ENCODE measurements at regions not wholly inside any gene's neighbourhood (a gene's known extent, or its start where the extent isn't known, plus 50 kb on each side); places are given as distances from the start of the nearest gene placed in this dataset.

DNA sequence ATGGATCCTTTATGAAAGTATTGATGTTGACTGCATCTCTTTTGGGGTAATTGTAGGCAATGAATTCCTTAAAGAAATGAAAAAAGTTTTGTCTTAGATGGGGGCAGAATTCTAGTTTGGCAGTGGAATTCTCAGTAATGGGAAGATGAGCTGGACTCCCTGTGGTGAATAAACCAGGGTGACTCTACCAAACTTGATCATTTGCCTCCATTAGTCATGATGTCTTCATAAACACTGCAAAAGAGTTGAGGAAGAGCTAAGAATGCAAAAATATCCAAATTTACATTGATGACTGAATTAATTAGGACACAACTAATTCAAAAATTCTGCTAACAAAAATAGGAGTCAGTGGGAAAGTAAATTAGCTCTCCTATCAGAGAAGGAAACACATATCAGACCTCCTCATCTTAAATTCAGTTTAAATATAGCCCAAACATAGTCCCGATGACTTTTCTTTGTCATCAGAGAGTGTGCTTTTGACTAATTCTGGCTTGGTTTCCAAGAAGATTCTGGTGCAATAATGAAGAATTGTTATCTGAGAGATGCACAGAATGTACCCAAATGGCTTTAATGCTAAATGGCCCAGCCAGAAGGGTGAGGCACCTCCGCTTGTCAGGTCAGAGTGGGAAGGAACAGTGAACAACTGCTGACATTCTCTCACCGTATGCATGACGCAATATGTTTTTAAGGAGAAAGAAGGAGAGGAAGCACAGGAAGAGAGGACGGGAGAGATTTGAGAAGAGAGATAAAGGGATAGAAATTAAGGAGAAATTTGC, 525.1 kb downstream of the LMO4 start:
- DNase-seq: no peak
- Mint-ChIP-seq H3K4me1 (ENCODE audit: low read depth) (no peaks in the 10 kb centered on the region), H3K27ac (no peak overlapping the region), H3K4me3 (no peak overlapping the region), H3K27me3 (peaks cover 6% of the 10 kb centered on the region), H3K9me3 (no peaks in the 10 kb centered on the region), H3K36me3 (no peaks in the 10 kb centered on the region)
- intact Hi-C loops (cut with micrococcal nuclease): no loop called here
- ChIA-PET POLR2A (no interaction called here), CTCF (interaction anchor here (1.0 kb wide), 1 partner anchor 10 kb away, joined by 3 read pairs; no protein-coding TSS in a partner anchor)

- intact Hi-C loops (cut with micrococcal nuclease): no loop called here
- CTCF ChIA-PET: no interaction called here
Measured at GRCh38 chr1:87863317-87863716, 534.6 kb downstream of the LMO4 start.

DNA sequence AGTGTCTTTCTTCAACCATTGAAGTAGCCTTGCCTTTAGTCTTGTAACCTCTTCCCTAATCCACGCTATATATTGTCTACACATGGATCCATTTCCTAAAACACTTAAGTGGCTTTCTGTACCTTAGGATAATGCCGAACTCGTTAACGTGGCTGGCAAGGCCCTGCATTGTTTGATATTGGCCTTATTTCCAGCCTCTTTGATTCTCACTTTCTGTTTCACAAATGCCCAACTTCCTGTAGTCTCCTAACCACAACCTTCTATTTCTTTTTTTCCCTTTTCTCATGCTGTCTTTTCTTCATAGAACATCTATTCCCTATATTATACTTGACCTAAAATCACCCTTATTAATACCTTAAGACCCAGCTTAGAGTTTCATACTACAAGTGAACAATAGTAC, 536.0 kb downstream of the LMO4 start:
- ChIA-PET CTCF (no interaction called here), POLR2A (no interaction called here)
- H3K36me3 Mint-ChIP-seq: no peaks in the 10 kb centered on the region
- peaks cover 4% of the 10 kb centered on the region for H3K4me1 Mint-ChIP-seq (ENCODE audit: low read depth)
- no peaks in the 10 kb centered on the region for H3K27me3 Mint-ChIP-seq
- intact Hi-C loops (cut with micrococcal nuclease): no loop called here
- peaks cover 6% of the 10 kb centered on the region for H3K9me3 Mint-ChIP-seq
- DNase-seq: no peak
- no peak overlapping the region for H3K4me3 Mint-ChIP-seq
- no peak overlapping the region for H3K27ac Mint-ChIP-seq

More at GRCh38 chr1:87863317-87863716, 534.6 kb downstream of the LMO4 start:
- DNase-seq: no peak
- Mint-ChIP-seq H3K4me1 (ENCODE audit: low read depth) (peaks cover 4% of the 10 kb centered on the region), H3K9me3 (peaks cover 6% of the 10 kb centered on the region), H3K36me3 (no peaks in the 10 kb centered on the region), H3K27ac (no peak overlapping the region), H3K4me3 (no peak overlapping the region), H3K27me3 (no peaks in the 10 kb centered on the region)
- POLR2A ChIA-PET: no interaction called here

- Mint-ChIP-seq H3K9me3 (peaks cover 6% of the 10 kb centered on the region), H3K36me3 (no peaks in the 10 kb centered on the region), H3K27me3 (no peaks in the 10 kb centered on the region), H3K27ac (no peak overlapping the region), H3K4me1 (ENCODE audit: low read depth) (peaks cover 4% of the 10 kb centered on the region), H3K4me3 (no peak overlapping the region)
- CTCF ChIA-PET: no interaction called here
- POLR2A ChIA-PET: no interaction called here
- no peak for DNase-seq
- intact Hi-C loops (cut with micrococcal nuclease): no loop called here
Measured at GRCh38 chr1:87866416-87866815, 537.7 kb downstream of the LMO4 start.

DNA sequence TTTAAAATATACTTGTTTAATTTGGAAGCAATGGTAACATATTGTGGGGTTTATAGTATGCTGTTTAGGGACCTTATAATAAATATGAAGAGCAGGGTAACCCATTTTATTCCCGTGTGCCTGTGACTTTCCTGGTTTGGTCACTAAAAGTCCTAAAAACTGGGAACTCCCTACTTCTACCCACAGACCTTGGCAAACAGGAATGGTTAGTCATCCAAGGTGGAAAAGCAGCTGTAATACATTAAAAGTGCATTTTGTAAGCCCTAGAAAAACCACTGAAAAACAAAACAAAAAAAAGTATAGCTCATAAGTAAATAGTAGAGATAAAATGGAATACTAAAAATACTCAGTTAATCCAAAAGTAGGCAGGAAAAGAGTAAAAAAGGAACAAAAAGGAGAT, 538.9 kb downstream of the LMO4 start:
- peaks cover 6% of the 10 kb centered on the region for H3K9me3 Mint-ChIP-seq
- POLR2A ChIA-PET: no interaction called here
- no peaks in the 10 kb centered on the region for H3K36me3 Mint-ChIP-seq
- CTCF ChIA-PET: no interaction called here
- no peak for DNase-seq
- H3K27me3 Mint-ChIP-seq: no peaks in the 10 kb centered on the region
- intact Hi-C loops (cut with micrococcal nuclease): no loop called here
- no peak overlapping the region for H3K4me3 Mint-ChIP-seq
- no peak overlapping the region for H3K27ac Mint-ChIP-seq
- H3K4me1 Mint-ChIP-seq (ENCODE audit: low read depth): peaks cover 4% of the 10 kb centered on the region

- no peaks in the 10 kb centered on the region for H3K27me3 Mint-ChIP-seq
Measured at GRCh38 chr1:87869567-87869966, 540.9 kb downstream of the LMO4 start.

DNA sequence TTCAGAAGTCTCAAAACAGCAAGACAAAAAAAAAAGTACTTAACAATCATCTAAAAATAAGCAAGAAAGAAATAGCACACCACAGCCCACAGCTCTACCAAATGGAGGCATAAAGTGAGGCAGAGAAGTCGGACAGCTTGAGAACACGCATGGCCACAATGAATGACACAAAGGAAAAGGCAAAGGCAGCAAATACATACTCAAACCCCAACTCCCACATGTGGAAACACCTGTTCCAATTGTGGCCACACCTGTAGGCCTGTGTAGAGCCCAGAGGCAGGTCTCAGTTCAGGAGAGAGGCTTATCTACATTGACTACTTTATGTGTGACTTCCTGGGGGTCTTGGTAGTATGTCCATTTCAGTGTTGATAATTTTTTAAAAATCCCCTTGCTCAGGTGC, 543.5 kb downstream of the LMO4 start:
- DNase-seq: no peak
- CTCF ChIA-PET: no interaction called here
- POLR2A ChIA-PET: no interaction called here
- no peaks in the 10 kb centered on the region for H3K27me3 Mint-ChIP-seq
- no peak overlapping the region for H3K27ac Mint-ChIP-seq
- H3K4me3 Mint-ChIP-seq: no peak overlapping the region
- no peaks in the 10 kb centered on the region for H3K4me1 Mint-ChIP-seq (ENCODE audit: low read depth)
- intact Hi-C loops (cut with micrococcal nuclease): no loop called here
- H3K36me3 Mint-ChIP-seq: no peaks in the 10 kb centered on the region
- H3K9me3 Mint-ChIP-seq: no peaks in the 10 kb centered on the region

More at GRCh38 chr1:87869567-87869966, 540.9 kb downstream of the LMO4 start:
- ChIA-PET CTCF (no interaction called here), POLR2A (no interaction called here)
- no peak overlapping the region for H3K27ac Mint-ChIP-seq
- intact Hi-C loops (cut with micrococcal nuclease): no loop called here
- DNase-seq: no peak
- H3K9me3 Mint-ChIP-seq: peaks cover 6% of the 10 kb centered on the region
- peaks cover 3% of the 10 kb centered on the region for H3K4me1 Mint-ChIP-seq (ENCODE audit: low read depth)
- H3K36me3 Mint-ChIP-seq: no peaks in the 10 kb centered on the region
- H3K4me3 Mint-ChIP-seq: no peak overlapping the region

GRCh38 chr1:87872692-87873091, 544.0 kb downstream of the LMO4 start:
- Mint-ChIP-seq H3K9me3 (no peaks in the 10 kb centered on the region), H3K4me1 (ENCODE audit: low read depth) (no peaks in the 10 kb centered on the region), H3K36me3 (no peaks in the 10 kb centered on the region), H3K4me3 (no peak overlapping the region), H3K27ac (no peak overlapping the region), H3K27me3 (no peaks in the 10 kb centered on the region)
- CTCF ChIA-PET: interaction anchor here (0.7 kb wide), 1 partner anchor 31 kb away, joined by 4 read pairs; no protein-coding TSS in a partner anchor
- intact Hi-C loops (cut with micrococcal nuclease): no loop called here
- no peak for DNase-seq
- POLR2A ChIA-PET: no interaction called here

DNA sequence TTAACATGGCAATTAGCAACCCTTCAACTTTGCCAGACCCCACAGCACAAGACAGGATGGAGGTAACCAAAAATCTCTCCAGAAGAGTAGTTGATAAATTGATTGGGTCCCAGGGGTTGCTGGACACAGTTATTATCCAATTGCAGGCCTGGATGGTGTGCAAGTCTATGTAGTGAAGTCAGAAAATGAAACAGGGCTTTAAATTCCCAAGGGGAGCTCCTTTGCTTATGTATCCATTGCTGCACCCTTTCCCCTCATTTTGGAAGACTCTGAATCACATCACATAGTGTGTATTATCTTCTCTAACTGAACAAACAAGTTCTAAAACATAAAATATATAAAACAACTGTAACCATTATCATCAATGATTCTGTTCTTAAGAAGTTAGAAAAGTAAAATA, 550.2 kb downstream of the LMO4 start:
- Mint-ChIP-seq H3K27me3 (no peaks in the 10 kb centered on the region), H3K36me3 (no peaks in the 10 kb centered on the region), H3K4me1 (ENCODE audit: low read depth) (no peaks in the 10 kb centered on the region), H3K9me3 (no peaks in the 10 kb centered on the region), H3K27ac (no peak overlapping the region), H3K4me3 (no peak overlapping the region)
- intact Hi-C loops (cut with micrococcal nuclease): no loop called here
- POLR2A ChIA-PET: no interaction called here
- CTCF ChIA-PET: no interaction called here
- DNase-seq: no peak

DNA sequence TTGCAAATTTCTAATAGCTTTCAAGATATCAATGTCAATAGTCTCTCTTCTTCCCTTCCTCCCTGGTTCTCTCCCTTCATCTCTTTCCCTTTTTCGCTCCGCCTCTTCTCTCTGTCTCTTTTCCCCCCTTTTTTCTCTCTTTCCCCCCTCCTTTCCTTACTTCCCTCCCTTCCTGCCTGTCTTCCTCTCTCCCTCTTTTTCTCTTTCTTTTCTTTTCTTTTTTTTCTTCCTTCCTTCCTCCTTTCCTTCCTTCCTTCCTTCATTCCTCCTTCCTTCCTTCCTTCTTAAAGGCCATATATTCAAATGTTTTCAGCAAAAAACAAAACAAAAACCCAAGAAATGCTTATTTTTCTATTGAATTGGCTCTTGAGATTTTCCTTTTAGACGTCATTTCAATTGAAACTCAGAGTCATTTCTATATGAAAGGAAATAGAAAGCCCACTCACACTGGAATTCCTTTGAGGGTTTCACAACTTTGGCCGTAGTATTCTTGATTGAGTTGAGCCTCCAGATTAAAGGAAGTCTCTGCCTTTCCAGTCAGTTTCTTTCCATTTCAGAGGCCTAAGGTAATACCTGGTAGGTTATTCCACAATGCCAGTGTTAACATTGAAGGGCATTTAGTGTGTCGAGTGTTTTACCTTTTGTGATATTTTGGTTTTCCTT, 551.5 kb downstream of the LMO4 start:
- Mint-ChIP-seq H3K4me1 (ENCODE audit: low read depth) (no peaks in the 10 kb centered on the region), H3K27ac (no peak overlapping the region), H3K27me3 (no peaks in the 10 kb centered on the region), H3K4me3 (no peak overlapping the region), H3K9me3 (no peaks in the 10 kb centered on the region), H3K36me3 (no peaks in the 10 kb centered on the region)
- ChIA-PET CTCF (no interaction called here), POLR2A (no interaction called here)
- intact Hi-C loops (cut with micrococcal nuclease): no loop called here
- no peak for DNase-seq

DNA sequence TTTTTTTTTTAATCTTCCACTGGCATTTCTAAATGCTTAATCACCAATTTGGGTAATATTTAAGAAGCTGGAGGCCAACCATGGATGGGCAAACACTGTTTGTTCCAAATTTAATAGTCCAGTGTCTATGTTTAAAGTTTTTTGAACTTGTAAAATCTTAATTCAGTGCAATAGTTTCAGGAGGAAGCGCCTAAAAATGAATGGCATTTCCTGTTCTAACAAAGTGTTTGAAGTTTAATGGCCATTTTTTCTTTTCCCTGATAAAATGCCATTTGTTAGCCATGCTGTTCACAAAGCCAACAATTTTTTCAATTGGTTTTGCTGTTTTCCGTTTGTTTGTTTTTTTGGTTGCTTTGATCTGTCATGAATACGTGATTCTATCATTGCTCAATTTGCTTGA, 552.1 kb downstream of the LMO4 start:
- Mint-ChIP-seq H3K27ac (no peak overlapping the region), H3K4me1 (ENCODE audit: low read depth) (no peaks in the 10 kb centered on the region), H3K27me3 (no peaks in the 10 kb centered on the region), H3K4me3 (no peak overlapping the region), H3K36me3 (no peaks in the 10 kb centered on the region), H3K9me3 (no peaks in the 10 kb centered on the region)
- DNase-seq: no peak
- intact Hi-C loops (cut with micrococcal nuclease): no loop called here
- POLR2A ChIA-PET: no interaction called here
- CTCF ChIA-PET: no interaction called here

DNA sequence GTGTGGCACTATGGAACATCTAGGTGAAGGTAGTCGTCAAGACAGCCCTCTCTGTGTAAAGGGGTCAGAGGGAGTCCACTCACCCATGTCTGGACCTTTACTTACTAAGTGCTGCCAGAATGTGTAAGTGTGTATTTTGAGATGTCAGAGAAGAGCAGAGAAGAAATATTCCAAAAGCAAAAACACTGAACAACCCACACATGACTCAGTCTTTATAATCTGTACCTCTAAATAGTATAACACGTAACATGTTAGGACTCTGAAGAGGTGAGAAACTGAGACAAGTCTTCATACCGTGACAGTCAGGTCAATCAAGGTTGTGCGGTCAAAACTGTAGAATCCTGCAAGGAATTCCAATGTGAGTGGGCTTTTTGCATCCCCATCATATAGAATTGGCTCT, 555.2 kb downstream of the LMO4 start:
- ChIA-PET CTCF (no interaction called here), POLR2A (no interaction called here)
- intact Hi-C loops (cut with micrococcal nuclease): no loop called here
- peaks cover 3% of the 10 kb centered on the region for H3K27me3 Mint-ChIP-seq
- no peak for DNase-seq
- no peaks in the 10 kb centered on the region for H3K4me1 Mint-ChIP-seq (ENCODE audit: low read depth)
- no peak overlapping the region for H3K4me3 Mint-ChIP-seq
- H3K9me3 Mint-ChIP-seq: no peaks in the 10 kb centered on the region
- H3K27ac Mint-ChIP-seq: no peak overlapping the region
- no peaks in the 10 kb centered on the region for H3K36me3 Mint-ChIP-seq

- no peak for DNase-seq
- Mint-ChIP-seq H3K27me3 (peaks cover 3% of the 10 kb centered on the region), H3K4me3 (no peak overlapping the region), H3K4me1 (ENCODE audit: low read depth) (no peaks in the 10 kb centered on the region), H3K36me3 (no peaks in the 10 kb centered on the region), H3K9me3 (no peaks in the 10 kb centered on the region), H3K27ac (no peak overlapping the region)
- intact Hi-C loops (cut with micrococcal nuclease): no loop called here
- ChIA-PET POLR2A (no interaction called here), CTCF (no interaction called here)
Measured at GRCh38 chr1:87884581-87884980, 555.9 kb downstream of the LMO4 start.

Data from activated CD4-positive, alpha-beta memory T cell treated with anti-CD3 and anti-CD28 coated beads for 36 hours (primary cell).